ENCODE measurements at regions not wholly inside any gene's neighbourhood (a gene's known extent, or its start where the extent isn't known, plus 50 kb on each side); places are given as distances from the start of the nearest gene placed in this dataset.

GRCh38 chr2:60676706-60677330 lies 79.2 kb upstream of the PAPOLG start:
- no peak for DNase-seq
- no peaks in the 10 kb centered on the region for H3K4me1 ChIP-seq (ENCODE audit: control insufficient read depth, low read depth, low read length)
- H2AK5ac ChIP-seq (ENCODE audit: low read length), result no peak overlapping the region
- no peak overlapping the region for H3K9ac ChIP-seq (ENCODE audit: low read length)
- no peak overlapping the region for H3K4me3 ChIP-seq (ENCODE audit: low read length)
- no peak overlapping the region for H4K5ac ChIP-seq (ENCODE audit: low read length)
- H3K79me2 ChIP-seq (ENCODE audit: control insufficient read depth, insufficient read depth, low read length), result no peaks in the 10 kb centered on the region
- no peaks in the 10 kb centered on the region for H3K27me3 ChIP-seq (ENCODE audit: insufficient read depth, low read length, poor library complexity)
- no peak overlapping the region for H3K27ac ChIP-seq (ENCODE audit: low read depth, low read length)
- H3K79me1 ChIP-seq (ENCODE audit: low read length), result no peaks in the 10 kb centered on the region
- H4K8ac ChIP-seq (ENCODE audit: low read depth, low read length), result no peak overlapping the region
- H3K4ac ChIP-seq (ENCODE audit: low read depth, low read length), result no peak overlapping the region
- H2BK15ac ChIP-seq (replicated peaks; ENCODE audit: low read depth), result no peak overlapping the region
- no peaks in the 10 kb centered on the region for H3K36me3 ChIP-seq (ENCODE audit: control insufficient read depth, insufficient read depth, low read length)
- H3K4me2 ChIP-seq (ENCODE audit: low read length), result no peak overlapping the region
- H2BK5ac ChIP-seq (ENCODE audit: low read length), result no peak overlapping the region
- no peak overlapping the region for H3K56ac ChIP-seq (ENCODE audit: low read length)
- no peak overlapping the region for H3K23ac ChIP-seq (ENCODE audit: low read length)
- no peak overlapping the region for H3K18ac ChIP-seq (ENCODE audit: low read length)
- H2BK120ac ChIP-seq (ENCODE audit: low read depth, low read length), result no peak overlapping the region
- WGBS (ENCODE audit: extremely low coverage, insufficient coverage, low lambda C conversion rate), result no CpG with 5 or more reads among the region's 4 CpGs

- Histone ChIP-seq H3K4me2 (ENCODE audit: low read length) (no peak overlapping the region), H3K18ac (ENCODE audit: low read length) (no peak overlapping the region), H3K36me3 (ENCODE audit: control insufficient read depth, insufficient read depth, low read length) (no peaks in the 10 kb centered on the region), H2BK5ac (ENCODE audit: low read length) (no peak overlapping the region), H3K23ac (ENCODE audit: low read length) (no peak overlapping the region), H3K27me3 (ENCODE audit: insufficient read depth, low read length, poor library complexity) (no peaks in the 10 kb centered on the region), H3K4me1 (ENCODE audit: control insufficient read depth, low read depth, low read length) (no peaks in the 10 kb centered on the region), H3K9ac (ENCODE audit: low read length) (no peak overlapping the region), H2BK120ac (ENCODE audit: low read depth, low read length) (no peak overlapping the region), H3K79me1 (ENCODE audit: low read length) (no peaks in the 10 kb centered on the region), H3K56ac (ENCODE audit: low read length) (no peak overlapping the region), H3K4ac (ENCODE audit: low read depth, low read length) (no peak overlapping the region), H3K27ac (ENCODE audit: low read depth, low read length) (no peak overlapping the region), H4K5ac (ENCODE audit: low read length) (no peak overlapping the region), H3K4me3 (ENCODE audit: low read length) (no peak overlapping the region), H2BK15ac (replicated peaks; ENCODE audit: low read depth) (no peak overlapping the region), H3K79me2 (ENCODE audit: control insufficient read depth, insufficient read depth, low read length) (no peaks in the 10 kb centered on the region), H2AK5ac (ENCODE audit: low read length) (no peak overlapping the region), H4K8ac (ENCODE audit: low read depth, low read length) (no peak overlapping the region)
- no peak for DNase-seq
- no CpG with 5 or more reads among the region's 4 CpGs for WGBS (ENCODE audit: extremely low coverage, insufficient coverage, low lambda C conversion rate)
These were observed 78.7 kb upstream of the PAPOLG start for GRCh38 chr2:60677356-60677755.

GRCh38 chr2:60678551-60678950 lies 77.5 kb upstream of the PAPOLG start:
- no peaks in the 10 kb centered on the region for H3K4me1 ChIP-seq (ENCODE audit: control insufficient read depth, low read depth, low read length)
- H2BK15ac ChIP-seq (replicated peaks; ENCODE audit: low read depth), result no peak overlapping the region
- no peaks in the 10 kb centered on the region for H3K79me1 ChIP-seq (ENCODE audit: low read length)
- H2AK5ac ChIP-seq (ENCODE audit: low read length), result no peak overlapping the region
- H3K27me3 ChIP-seq (ENCODE audit: insufficient read depth, low read length, poor library complexity), result no peaks in the 10 kb centered on the region
- H3K4ac ChIP-seq (ENCODE audit: low read depth, low read length), result no peak overlapping the region
- no peaks in the 10 kb centered on the region for H3K36me3 ChIP-seq (ENCODE audit: control insufficient read depth, insufficient read depth, low read length)
- H3K4me2 ChIP-seq (ENCODE audit: low read length), result no peak overlapping the region
- no peak overlapping the region for H4K8ac ChIP-seq (ENCODE audit: low read depth, low read length)
- H3K23ac ChIP-seq (ENCODE audit: low read length), result no peak overlapping the region
- no peak overlapping the region for H3K56ac ChIP-seq (ENCODE audit: low read length)
- WGBS (ENCODE audit: extremely low coverage, insufficient coverage, low lambda C conversion rate), result no CpG with 5 or more reads among the region's 7 CpGs
- H3K79me2 ChIP-seq (ENCODE audit: control insufficient read depth, insufficient read depth, low read length), result no peaks in the 10 kb centered on the region
- H3K27ac ChIP-seq (ENCODE audit: low read depth, low read length), result no peak overlapping the region
- no peak overlapping the region for H2BK120ac ChIP-seq (ENCODE audit: low read depth, low read length)
- no peak overlapping the region for H4K5ac ChIP-seq (ENCODE audit: low read length)
- no peak overlapping the region for H3K4me3 ChIP-seq (ENCODE audit: low read length)
- no peak overlapping the region for H3K9ac ChIP-seq (ENCODE audit: low read length)
- no peak for DNase-seq
- no peak overlapping the region for H2BK5ac ChIP-seq (ENCODE audit: low read length)
- H3K18ac ChIP-seq (ENCODE audit: low read length), result no peak overlapping the region

GRCh38 chr2:60679036-60679780 lies 76.9 kb upstream of the PAPOLG start:
- Histone ChIP-seq H2BK5ac (ENCODE audit: low read length) (no peak overlapping the region), H3K4me3 (ENCODE audit: low read length) (no peak overlapping the region), H4K5ac (ENCODE audit: low read length) (no peak overlapping the region), H3K4me1 (ENCODE audit: control insufficient read depth, low read depth, low read length) (no peaks in the 10 kb centered on the region), H3K27ac (ENCODE audit: low read depth, low read length) (no peak overlapping the region), H2BK15ac (replicated peaks; ENCODE audit: low read depth) (no peak overlapping the region), H3K9ac (ENCODE audit: low read length) (no peak overlapping the region), H3K18ac (ENCODE audit: low read length) (no peak overlapping the region), H3K23ac (ENCODE audit: low read length) (no peak overlapping the region), H3K56ac (ENCODE audit: low read length) (no peak overlapping the region), H3K4ac (ENCODE audit: low read depth, low read length) (no peak overlapping the region), H4K8ac (ENCODE audit: low read depth, low read length) (no peak overlapping the region), H3K79me2 (ENCODE audit: control insufficient read depth, insufficient read depth, low read length) (no peaks in the 10 kb centered on the region), H3K4me2 (ENCODE audit: low read length) (no peak overlapping the region), H3K79me1 (ENCODE audit: low read length) (no peaks in the 10 kb centered on the region), H3K27me3 (ENCODE audit: insufficient read depth, low read length, poor library complexity) (no peaks in the 10 kb centered on the region), H3K36me3 (ENCODE audit: control insufficient read depth, insufficient read depth, low read length) (no peaks in the 10 kb centered on the region), H2AK5ac (ENCODE audit: low read length) (no peak overlapping the region), H2BK120ac (ENCODE audit: low read depth, low read length) (no peak overlapping the region)
- DNase-seq, result no peak
- WGBS (ENCODE audit: extremely low coverage, insufficient coverage, low lambda C conversion rate), result no CpG with 5 or more reads among the region's 9 CpGs

GRCh38 chr2:60693551-60693950 lies 62.5 kb upstream of the PAPOLG start:
- Histone ChIP-seq H3K4me1 (ENCODE audit: control insufficient read depth, low read depth, low read length) (no peaks in the 10 kb centered on the region), H4K5ac (ENCODE audit: low read length) (no peak overlapping the region), H4K8ac (ENCODE audit: low read depth, low read length) (no peak overlapping the region), H3K27ac (ENCODE audit: low read depth, low read length) (no peak overlapping the region), H3K56ac (ENCODE audit: low read length) (no peak overlapping the region), H3K4ac (ENCODE audit: low read depth, low read length) (no peak overlapping the region), H2BK120ac (ENCODE audit: low read depth, low read length) (no peak overlapping the region), H2BK15ac (replicated peaks; ENCODE audit: low read depth) (no peak overlapping the region), H3K36me3 (ENCODE audit: control insufficient read depth, insufficient read depth, low read length) (no peaks in the 10 kb centered on the region), H3K79me1 (ENCODE audit: low read length) (no peaks in the 10 kb centered on the region), H3K4me3 (ENCODE audit: low read length) (no peak overlapping the region), H3K79me2 (ENCODE audit: control insufficient read depth, insufficient read depth, low read length) (no peaks in the 10 kb centered on the region), H3K9ac (ENCODE audit: low read length) (no peak overlapping the region), H2AK5ac (ENCODE audit: low read length) (no peak overlapping the region), H3K23ac (ENCODE audit: low read length) (no peak overlapping the region), H3K18ac (ENCODE audit: low read length) (no peak overlapping the region), H2BK5ac (ENCODE audit: low read length) (no peak overlapping the region), H3K27me3 (ENCODE audit: insufficient read depth, low read length, poor library complexity) (no peaks in the 10 kb centered on the region), H3K4me2 (ENCODE audit: low read length) (no peak overlapping the region)
- DNase-seq, result no peak
- no CpG with 5 or more reads among the region's 3 CpGs for WGBS (ENCODE audit: extremely low coverage, insufficient coverage, low lambda C conversion rate)

Data from mesendoderm (in vitro differentiated cells).